RWPE1 (cell line): ENCODE measurements at regions not wholly inside any gene's neighbourhood (a gene's known extent, or its start where the extent isn't known, plus 50 kb on each side); places are given as distances from the start of the nearest gene placed in this dataset.

Source experiments
- CTCF ChIA-PET: fragments of 350-600 bp; sonication (Branson Sonifier 250); formaldehyde crosslinking; extraction: SDS; loops from one replicate; lab custom pipeline; 2021; lab: Yijun Ruan, JAX
- POLR2A ChIA-PET: fragments of 400-600 bp; formaldehyde crosslinking; extraction: SDS; loops from one replicate; lab custom pipeline; 2020; ENCODE audit warnings: antibody characterized with exemption; ENCODE audit not compliant: low non-redundant PET; lab: Yijun Ruan, JAX
- DNase-seq: peaks from one replicate; pipeline ENCODE4 v3.0.0; 2012; ENCODE audit warnings: low spot score
- H3K27ac ChIP-seq: fragments of 450-650 bp; 2 replicates; pipeline ENCODE4 v1.5.1; 2017
- CTCF ChIP-seq: fragments of 450-650 bp; conservative IDR thresholded peaks from 2 replicates; pipeline ENCODE4 v1.5.1; 2017; ENCODE audit warnings: low read depth, mild to moderate bottlenecking

GRCh38 chr18:24897461-24897860, 437.0 kb downstream of the HRH4 start:
- no peak overlapping the region for H3K27ac ChIP-seq
- ChIA-PET POLR2A (no interaction called here), CTCF (no interaction called here)
- no peak for DNase-seq
- no peak for TF ChIP-seq CTCF

- ChIA-PET CTCF (no interaction called here), POLR2A (no interaction called here)
- H3K27ac ChIP-seq = no peak overlapping the region
- no peak for TF ChIP-seq CTCF
- no peak for DNase-seq
These were observed 441.7 kb downstream of the ZNF521 start for GRCh38 chr18:24910221-24910620.

GRCh38 chr18:24913507-24914170, 438.3 kb downstream of the ZNF521 start:
- ChIA-PET POLR2A (no interaction called here), CTCF (no interaction called here)
- no peak for TF ChIP-seq CTCF
- DNase-seq = no peak
- H3K27ac ChIP-seq = no peak overlapping the region

- H3K27ac ChIP-seq = no peak overlapping the region
- TF ChIP-seq CTCF = no peak
- CTCF ChIA-PET = no interaction called here
- POLR2A ChIA-PET = no interaction called here
- DNase-seq = no peak
These were observed 437.8 kb downstream of the ZNF521 start for GRCh38 chr18:24914171-24914525.

GRCh38 chr18:24914685-24915084, 437.3 kb downstream of the ZNF521 start:
- POLR2A ChIA-PET = no interaction called here
- CTCF ChIA-PET = no interaction called here
- TF ChIP-seq CTCF = no peak
- DNase-seq = no peak
- H3K27ac ChIP-seq = no peak overlapping the region

- H3K27ac ChIP-seq = no peak overlapping the region
- TF ChIP-seq CTCF = no peak
- ChIA-PET POLR2A (no interaction called here), CTCF (no interaction called here)
- DNase-seq = peak; percentile 2
These were observed 436.4 kb downstream of the ZNF521 start for GRCh38 chr18:24915547-24915946.

- H3K27ac ChIP-seq = no peak overlapping the region
- ChIA-PET CTCF (no interaction called here), POLR2A (no interaction called here)
- no peak for TF ChIP-seq CTCF
- no peak for DNase-seq
These were observed 434.2 kb downstream of the ZNF521 start for GRCh38 chr18:24917767-24918166.
